HL-60/S4 treated with retinoic acid at 250 ng/mL for 4 days and 3 days (cell line): ENCODE measurements at regions not wholly inside any gene's neighbourhood (a gene's known extent, or its start where the extent isn't known, plus 50 kb on each side); places are given as distances from the start of the nearest gene placed in this dataset.
"Not testable (repeated sequence)": the region's sequence is repeated elsewhere in the genome, so short reads cannot be mapped to it uniquely, and the experiment has no call there.

Experiments used
- in situ Hi-C: fragments of 300-500 bp; cut with MboI; formaldehyde crosslinking; loops from 2 replicates; pipeline ENCODE4 v1.7.0; 2022; ENCODE audit warnings: low sequenced_read_pairs

- in situ Hi-C loops: no loop called here
These were observed 53.1 kb downstream of the GGTLC2 start for GRCh38 chr22:22697377-22698117.

- in situ Hi-C loops: no loop called here
These were observed 53.9 kb downstream of the GGTLC2 start for GRCh38 chr22:22698263-22698750.

DNA sequence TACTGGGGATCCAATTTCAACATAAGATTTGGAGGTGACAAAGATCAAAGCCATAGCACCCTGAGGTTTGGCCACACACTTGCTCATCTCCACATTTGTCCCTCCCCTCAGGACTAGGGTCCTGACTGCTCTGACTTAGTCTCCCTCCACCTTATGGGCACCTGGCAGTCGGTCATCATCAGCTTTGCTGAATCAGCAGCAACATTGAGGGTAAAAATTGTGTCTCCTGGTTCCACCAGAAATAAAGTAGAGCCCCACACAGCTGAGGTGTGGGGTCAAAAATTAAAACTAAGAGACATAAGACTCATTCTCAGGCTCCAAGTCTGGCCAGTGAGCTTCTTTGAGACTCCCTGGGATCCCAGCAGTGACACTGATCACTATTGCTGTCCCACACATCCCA is 56.2 kb downstream of the GGTLC2 start:
- in situ Hi-C loops: no loop called here

- in situ Hi-C loops: not testable (repeated sequence)
These were observed 57.1 kb downstream of the GGTLC2 start for GRCh38 chr22:22701557-22701956.

DNA sequence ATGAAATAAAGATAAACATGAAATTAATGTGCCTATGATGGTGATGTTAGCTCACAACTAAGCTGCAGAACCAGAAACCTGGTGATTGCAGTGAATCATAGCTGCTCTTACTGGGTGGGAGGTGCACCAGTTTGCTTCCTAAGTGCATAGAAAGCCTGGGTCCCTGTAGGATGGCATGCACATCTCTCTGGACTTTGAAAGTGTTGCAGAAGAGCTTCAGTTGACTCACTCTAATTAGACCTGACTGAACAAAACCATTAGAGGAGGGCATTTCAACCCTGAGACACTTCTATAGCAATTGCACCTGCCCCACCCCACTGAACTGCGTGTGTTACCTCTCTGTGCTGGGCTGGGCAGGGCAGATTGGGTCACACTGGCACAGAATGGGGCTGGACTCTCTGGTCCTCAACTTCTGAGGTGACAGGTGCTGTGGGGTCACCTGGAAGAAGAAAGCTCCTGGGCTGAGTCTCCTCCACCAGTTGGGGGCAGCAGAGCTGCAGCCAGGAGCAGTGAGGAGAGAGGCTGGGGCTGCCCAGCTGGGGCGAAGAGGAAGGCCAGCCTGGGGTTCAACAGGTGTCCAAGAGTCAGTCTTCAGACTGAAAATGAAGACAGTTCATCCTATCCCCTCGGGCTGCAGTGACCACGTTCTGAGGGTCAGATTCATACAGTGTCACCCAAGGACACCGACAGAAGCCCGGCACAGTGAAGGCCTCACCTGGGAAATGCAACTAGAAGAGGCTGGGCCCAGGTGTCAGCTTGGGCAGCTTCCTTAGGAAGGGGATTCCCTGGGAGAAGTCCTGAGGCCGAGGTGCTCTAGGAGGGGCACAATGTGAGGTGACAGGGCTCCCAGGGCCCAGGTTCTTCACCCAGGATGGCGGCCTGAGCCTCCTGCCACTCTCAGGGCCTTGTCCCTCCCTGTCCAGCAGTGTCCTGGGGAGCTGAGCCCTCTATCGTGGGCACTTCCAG is 58.1 kb downstream of the GGTLC2 start:
- in situ Hi-C loops: no loop called here

DNA sequence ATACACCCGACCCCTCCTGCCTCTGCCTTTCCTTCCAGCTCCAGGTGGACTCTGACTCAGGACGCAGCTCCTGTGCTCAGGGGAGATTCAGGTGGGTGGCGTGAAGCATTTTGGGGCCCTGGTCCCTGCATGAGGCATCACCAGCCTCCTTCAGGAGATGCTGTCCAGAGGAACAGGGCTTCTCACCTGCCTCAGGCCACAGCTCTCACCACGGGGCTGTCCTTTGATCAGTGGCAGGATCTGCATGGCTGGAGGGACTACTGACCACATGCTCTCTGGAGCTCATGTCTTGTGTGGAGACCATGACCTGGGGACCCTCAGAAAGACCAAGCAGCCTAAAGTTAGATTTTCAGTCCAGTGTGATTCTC is 58.8 kb downstream of the GGTLC2 start:
- in situ Hi-C loops: no loop called here

GRCh38 chr22:22703715-22704114 is 59.3 kb downstream of the GGTLC2 start:
- in situ Hi-C loops: no loop called here

- in situ Hi-C loops: no loop called here
These were observed 59.9 kb downstream of the GGTLC2 start for GRCh38 chr22:22704156-22704946.

- in situ Hi-C loops: no loop called here
These were observed 61.1 kb downstream of the GGTLC2 start for GRCh38 chr22:22705328-22706100.

DNA sequence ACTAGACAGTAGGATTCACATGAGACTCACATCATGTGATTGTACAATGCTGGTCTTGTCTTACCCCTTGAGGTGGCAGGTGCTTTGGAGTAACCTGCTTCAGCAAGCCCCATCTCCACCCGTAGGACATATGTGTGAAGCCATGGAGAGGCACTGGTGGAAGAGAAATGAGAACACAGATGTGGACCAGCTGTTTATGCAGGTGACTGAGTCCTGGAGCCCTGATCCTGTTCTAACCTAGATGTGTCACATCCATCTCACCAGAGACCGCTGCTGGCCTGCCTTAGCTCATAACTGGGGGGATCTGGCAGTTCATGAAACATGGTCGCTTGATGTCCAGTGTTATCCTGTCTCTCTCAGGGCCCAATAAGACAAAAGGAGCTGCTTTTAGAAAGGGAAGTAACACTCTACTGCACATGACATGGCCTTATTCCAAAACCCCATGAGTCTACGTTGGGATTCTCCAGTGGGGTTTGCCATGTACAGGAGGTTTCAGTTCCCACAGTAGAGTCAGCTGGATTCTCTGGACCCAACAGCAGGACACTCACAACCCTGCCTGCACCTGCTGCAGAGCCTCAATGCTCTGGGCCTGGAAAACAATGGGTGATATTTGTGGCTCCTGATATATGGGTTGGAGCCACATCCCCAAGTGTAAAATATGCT is 62.0 kb downstream of the GGTLC2 start:
- in situ Hi-C loops: no loop called here

- in situ Hi-C loops: no loop called here
These were observed 65.5 kb downstream of the GGTLC2 start for GRCh38 chr22:22709719-22710445.

DNA sequence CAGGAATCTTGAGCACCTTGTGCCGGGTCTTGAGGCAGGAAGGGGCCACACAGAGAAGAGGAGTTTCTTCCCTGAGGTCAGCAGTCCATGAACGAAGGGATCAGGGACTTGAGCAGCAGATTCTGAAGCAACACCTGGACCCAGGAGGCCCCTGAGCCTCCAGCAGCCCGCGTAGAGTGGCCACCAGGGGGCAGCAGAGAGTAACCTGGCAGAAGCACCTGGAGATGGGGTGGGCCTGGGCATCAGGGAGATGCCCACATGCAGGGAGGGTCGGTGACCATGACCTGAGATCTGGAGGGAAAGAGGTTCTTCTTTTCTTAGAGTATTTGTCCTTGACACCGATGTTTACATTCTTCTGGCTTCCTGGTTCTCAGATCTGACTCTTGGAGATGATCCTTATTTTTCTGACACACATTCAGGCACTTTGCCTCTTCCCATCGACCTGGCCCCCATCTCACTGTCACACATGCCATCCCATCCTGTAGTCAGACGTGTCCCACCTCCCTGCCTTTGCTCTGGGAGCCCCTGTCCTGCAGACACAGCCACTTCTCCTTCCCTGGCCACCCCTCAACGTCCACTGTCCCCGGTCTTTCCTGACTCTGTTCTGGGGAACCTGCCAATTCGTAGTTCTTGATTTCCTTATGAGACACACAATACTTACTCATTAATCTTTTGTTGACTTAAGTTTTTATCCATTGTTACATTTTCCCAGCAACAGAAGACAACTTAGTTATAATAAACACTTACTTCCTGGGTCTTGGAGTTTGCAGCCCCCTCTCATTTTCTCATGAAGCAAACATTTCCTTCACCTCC is 66.5 kb downstream of the GGTLC2 start:
- in situ Hi-C loops: no loop called here

DNA sequence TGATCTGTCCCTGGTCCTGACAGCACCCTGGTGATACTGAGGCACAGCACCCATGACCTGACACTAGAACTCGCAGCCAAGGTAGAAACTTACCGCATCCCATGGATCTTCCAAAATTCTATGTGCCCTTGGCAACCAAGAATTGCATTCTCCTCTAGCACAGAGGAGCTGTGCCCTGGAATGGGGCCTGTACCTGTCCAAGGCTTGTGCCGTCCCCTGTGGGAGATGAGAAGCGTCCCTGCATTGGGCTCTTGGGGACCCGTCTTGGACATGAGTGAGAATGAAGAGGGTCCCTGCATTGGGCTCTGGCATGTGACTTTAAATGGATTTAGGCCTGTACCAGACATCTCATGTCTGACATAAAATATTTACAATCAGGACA is 67.1 kb downstream of the GGTLC2 start:
- in situ Hi-C loops: no loop called here

GRCh38 chr22:22712092-22712658 is 67.8 kb downstream of the GGTLC2 start:
- in situ Hi-C loops: no loop called here

DNA sequence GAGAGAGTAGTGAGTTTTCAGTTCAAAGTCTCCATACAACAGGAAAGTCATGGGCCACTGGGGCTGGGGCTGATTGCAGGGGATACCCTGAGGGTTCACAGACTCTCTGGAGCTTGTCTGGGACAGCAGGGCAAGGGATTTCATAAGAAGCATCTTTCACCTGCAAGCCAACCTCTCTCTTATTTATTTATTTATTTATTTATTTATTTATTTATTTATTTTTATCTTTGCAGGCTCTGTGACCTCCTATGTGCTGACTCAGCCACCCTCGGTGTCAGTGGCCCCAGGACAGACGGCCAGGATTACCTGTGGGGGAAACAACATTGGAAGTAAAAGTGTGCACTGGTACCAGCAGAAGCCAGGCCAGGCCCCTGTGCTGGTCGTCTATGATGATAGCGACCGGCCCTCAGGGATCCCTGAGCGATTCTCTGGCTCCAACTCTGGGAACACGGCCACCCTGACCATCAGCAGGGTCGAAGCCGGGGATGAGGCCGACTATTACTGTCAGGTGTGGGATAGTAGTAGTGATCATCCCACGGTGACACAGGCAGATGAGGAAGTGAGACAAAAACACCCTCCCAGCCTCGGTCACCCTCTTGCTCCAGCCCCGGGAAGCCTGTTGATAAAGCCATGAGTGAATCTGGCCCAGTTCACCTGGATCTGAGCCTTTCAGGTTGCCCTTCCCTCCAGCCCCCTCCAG is 68.4 kb downstream of the GGTLC2 start:
- in situ Hi-C loops: no loop called here

DNA sequence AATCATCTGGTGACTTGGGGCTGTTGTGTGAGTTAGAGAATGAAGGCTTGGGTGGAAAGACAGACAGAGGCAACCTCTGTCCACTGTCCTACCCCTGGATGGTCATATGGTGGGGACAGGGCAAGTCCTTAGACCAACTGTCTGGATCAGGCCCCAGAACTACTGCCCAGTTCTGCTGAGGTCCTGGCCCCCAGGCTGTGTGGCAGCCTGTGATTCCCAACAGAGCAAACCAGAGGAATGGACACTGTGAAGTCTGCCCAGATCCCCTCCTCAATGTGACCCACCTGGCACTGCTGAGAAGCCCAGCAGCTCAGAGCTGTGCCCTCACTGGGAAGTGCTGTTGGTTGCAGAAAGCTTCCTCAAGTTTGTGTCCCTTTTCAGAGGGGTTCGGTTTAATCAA is 69.0 kb downstream of the GGTLC2 start:
- in situ Hi-C loops: no loop called here

DNA sequence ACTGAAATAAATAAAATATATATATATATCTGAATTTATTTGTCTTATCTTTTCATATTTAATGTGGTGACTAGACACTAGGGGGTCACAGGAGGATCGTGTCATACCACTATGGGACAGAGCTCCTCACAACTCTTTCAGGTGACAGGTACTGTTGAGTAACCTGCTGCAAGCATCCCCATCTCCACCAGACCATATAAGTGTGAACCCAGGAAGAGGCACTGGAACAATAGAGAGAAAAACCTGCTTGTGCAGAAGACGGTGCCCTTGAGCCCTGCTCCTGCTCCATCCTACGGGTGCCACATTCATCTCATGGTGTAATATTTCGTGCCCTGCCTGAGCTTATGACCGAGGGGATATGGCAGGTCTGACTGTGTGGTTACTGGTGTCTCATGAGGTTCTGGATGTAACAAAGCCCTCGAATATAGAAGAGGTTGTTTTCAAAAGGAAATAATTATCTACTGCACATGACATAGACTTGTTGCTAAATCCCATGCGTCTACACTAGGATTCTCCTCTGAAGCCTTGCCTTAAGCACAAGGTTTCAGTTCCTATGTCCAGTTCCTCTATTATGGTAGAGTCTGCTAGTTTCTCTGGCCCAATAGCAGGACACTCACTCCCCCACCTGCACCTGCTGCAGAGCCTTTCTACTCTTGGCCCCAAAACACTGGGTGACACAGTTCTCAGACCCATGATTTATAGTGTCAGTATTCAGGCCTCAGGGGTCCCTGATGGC is 70.4 kb downstream of the GGTLC2 start:
- in situ Hi-C loops: no loop called here
